GM12874 (cell line): ENCODE measurements at regions not wholly inside any gene's neighbourhood (a gene's known extent, or its start where the extent isn't known, plus 50 kb on each side); places are given as distances from the start of the nearest gene placed in this dataset.

ENCODE experiments used
- TF ChIP-seq, protein P1 (sequence below): IDR thresholded peaks from 2 replicates; pipeline ENCODE4 v1.5.1; 2011; ENCODE audit warnings: low read depth, mild to moderate bottlenecking, control low read depth, low read length, moderate library complexity; ENCODE audit not compliant: insufficient read depth

DNA sequence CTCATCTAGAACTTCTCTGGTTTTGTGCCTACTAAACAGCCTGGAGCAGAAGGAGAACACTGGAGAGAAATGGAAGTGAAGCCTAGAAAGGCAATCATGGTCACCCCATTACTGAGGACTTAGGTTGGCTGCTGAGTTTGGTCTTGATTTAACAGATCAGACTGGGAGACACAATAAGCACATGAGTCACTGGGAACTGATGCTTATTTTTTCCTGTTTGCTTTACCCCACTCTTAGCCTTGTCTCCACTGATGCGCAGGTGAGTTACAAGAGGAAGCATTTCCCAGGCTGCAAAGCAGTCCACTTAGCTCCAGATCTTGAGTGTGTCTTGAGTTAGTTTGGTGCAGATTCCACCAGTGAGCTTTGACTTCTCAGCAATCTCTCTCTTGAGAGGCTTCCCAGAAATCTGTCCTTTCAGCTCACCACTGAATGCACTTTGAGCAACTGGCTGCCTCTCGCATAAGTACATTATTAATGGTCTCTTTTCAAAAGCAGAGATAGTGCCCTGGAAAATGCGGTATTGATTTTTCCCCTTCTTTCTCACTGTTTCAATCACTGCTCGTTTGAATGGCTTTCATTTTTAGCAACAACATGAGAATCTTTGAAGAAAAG, 390.2 kb upstream of the SETBP1 start:
- TF ChIP-seq, protein P1, sequence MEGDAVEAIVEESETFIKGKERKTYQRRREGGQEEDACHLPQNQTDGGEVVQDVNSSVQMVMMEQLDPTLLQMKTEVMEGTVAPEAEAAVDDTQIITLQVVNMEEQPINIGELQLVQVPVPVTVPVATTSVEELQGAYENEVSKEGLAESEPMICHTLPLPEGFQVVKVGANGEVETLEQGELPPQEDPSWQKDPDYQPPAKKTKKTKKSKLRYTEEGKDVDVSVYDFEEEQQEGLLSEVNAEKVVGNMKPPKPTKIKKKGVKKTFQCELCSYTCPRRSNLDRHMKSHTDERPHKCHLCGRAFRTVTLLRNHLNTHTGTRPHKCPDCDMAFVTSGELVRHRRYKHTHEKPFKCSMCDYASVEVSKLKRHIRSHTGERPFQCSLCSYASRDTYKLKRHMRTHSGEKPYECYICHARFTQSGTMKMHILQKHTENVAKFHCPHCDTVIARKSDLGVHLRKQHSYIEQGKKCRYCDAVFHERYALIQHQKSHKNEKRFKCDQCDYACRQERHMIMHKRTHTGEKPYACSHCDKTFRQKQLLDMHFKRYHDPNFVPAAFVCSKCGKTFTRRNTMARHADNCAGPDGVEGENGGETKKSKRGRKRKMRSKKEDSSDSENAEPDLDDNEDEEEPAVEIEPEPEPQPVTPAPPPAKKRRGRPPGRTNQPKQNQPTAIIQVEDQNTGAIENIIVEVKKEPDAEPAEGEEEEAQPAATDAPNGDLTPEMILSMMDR = no peak

- TF ChIP-seq, protein P1 = no peak
Observed at GRCh38 chr18:44298566-44298965, 382.1 kb upstream of the SETBP1 start.

- TF ChIP-seq, protein P1 = no peak
Observed at GRCh38 chr18:44309185-44309584, 371.5 kb upstream of the SETBP1 start.

DNA sequence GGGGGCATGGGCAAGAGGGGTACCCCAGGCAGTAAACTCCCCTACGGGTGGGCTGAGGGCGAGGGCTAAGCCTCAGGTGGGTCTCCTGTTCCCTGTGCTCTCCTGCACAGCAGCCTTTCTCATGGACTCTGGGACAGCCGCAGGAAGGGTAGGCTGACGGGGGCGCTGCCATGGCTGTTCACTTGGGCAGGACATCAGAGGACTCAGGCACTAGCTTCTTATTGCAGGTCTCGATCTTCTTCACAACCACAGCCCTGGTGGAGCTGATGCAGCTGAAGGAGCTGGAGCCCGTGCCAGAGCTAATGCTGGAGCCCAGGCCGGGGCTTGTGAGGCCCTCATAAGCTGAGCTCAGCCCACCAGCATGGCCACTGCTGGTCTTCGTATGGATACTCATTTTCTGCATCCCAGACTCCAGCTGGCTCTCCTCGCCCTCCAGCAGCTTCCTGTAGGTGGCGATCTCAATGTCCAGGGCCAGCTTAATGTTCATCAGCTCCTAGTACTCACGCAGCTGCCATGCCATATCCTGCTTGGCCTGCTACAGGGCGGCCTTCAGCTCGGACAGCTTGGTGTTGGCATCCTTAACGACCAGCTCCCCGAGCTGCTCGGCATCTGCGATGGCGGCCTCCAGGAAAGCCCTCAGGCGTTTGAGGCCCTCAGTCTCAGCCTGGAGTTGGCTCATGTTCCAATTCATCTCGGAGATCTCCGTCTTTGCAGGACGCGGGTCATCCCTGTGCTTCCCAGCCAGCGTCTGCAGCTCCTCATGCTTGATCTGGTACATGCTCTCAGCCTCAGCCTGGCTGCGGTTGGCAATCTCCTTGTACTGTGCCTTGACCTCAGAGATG, 359.8 kb upstream of the SETBP1 start:
- TF ChIP-seq, protein P1 = no peak

- TF ChIP-seq, protein P1 = no peak
Observed at GRCh38 chr18:44321868-44322590, 358.7 kb upstream of the SETBP1 start.

DNA sequence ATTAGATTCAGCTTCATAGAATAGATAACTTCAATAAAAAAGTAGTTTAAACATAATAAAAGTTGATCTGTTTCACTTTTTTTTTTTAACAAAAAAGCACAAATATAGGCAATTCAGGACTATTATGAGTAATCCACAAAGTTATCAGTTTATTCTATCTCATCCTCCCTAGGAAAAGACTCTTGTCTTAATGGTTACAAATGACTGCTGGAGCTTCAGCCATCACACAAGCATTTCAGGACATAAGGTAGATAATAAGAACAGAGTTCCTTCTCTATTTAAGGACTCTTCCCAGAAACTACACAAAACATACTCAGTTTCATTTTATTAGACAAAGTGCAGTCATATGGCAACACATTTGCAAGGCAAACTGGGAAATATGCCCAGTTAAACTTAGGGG, 357.6 kb upstream of the SETBP1 start:
- TF ChIP-seq, protein P1 = no peak

DNA sequence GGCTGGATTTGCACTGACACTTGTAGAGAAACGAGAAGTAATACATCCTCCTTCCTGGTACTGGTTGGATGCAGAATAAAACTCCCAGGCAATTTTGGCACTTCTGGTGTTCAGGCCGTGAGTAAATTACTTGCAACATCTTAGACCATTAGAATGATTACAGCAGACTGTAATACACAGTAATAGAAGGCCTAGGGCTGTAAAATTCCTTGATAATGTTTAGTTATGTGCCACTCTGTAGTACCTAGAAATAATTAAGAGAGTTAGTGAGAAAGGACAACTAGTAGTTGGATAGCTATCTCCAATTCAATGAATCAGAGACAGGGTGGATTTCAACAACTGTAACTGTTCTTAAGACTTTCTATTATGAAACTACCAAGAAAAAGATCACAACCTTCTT, 356.3 kb upstream of the SETBP1 start:
- TF ChIP-seq, protein P1 = no peak
